ENCODE measurements at regions not wholly inside any gene's neighbourhood (a gene's known extent, or its start where the extent isn't known, plus 50 kb on each side); places are given as distances from the start of the nearest gene placed in this dataset.
"Not testable (repeated sequence)": the region's sequence is repeated elsewhere in the genome, so short reads cannot be mapped to it uniquely, and the experiment has no call there.

DNA sequence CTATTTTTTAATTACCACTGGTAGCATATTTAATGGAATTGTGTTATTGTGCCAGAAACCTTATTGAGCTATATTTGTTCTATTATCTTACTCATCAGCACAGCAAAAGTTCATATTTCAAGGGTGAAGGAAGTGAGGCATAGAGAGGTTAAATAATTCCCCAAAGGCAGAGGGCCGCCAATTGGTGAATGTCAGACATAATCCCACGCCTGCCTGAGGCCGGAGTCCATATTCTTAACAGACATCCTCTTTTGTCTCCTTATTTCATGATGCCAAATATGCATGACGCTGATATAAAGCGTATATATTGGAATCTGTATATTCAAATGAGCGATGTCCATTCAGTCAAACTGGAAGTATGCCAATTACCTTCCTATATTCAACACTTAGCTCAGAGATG is 505.0 kb upstream of the SLC35B3 start:
- DNase-seq = peak; percentile 15

DNA sequence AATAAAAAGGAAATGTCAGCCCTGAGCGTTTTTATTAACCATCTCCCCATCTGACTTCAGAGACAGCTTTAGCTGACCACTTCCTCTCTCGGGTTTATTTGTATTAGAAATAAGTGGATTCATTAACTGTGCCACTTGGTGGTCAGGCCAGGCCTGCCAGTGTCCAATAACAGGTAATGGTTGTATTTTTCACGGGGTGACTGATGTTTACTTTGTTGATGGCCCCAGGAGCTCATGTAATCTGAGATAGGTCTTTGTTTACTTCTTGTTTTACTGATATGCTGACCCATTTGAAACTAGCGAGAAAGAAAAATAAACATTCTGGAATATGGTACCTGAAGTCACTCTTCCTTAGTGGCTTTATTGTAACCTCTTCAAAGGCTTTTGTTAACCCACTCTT is 504.3 kb upstream of the SLC35B3 start:
- peak; percentile 83 for DNase-seq

DNA sequence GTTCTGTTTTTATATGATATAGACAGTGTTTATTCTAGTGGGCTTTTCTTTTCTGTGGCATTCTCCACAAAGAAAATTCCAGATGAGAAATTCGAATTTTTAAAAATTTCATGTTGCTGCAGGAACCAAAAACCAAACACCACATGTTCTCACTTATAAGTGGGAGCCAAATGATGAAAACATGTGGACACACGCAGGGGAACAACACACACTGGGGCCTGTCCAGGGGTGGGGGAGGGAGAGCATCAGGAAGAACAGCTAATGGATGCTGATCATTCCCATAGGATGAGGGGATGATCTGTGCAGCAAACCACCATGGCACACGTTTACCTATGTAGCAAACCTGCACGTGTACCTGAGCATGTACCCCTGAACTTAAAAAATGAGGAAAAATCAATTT is 499.0 kb upstream of the SLC35B3 start:
- DNase-seq = no peak

DNA sequence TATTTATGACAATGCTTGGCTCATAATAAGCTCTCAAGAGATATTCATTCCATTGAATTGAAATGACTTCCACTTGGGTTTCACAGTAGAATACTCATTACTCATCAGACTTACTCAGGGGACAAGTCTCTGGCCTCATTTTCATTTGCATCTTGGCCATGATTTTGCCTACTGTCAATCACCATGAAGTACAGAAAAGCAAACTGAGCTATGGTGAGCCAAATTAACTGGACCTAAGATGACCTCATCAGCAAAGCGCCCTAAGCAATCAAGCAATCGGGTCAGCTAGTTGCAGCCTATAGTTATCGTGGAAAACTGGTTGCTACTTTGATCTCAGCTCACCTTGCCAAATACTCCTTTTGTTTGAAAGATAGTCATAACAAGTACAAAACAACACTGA is 494.7 kb upstream of the SLC35B3 start:
- DNase-seq = no peak

DNA sequence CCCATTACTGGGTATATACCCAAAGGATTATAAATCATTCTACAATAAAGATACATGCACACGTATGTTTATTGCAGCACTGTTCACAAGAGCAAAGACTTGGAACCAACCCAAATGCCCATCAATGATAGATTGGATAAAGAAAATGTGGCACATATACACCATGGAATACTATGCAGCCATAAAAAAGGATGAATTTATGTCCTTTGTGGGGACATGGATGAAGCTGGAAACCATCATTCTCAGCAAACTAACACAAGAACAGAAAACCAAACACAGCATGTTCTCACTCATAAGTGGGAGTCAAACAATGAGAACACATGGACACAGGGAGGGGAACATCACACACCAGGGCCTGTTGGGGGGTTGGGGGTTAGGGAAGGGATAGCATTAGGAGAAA is 484.9 kb upstream of the SLC35B3 start:
- DNase-seq = not testable (repeated sequence)

DNA sequence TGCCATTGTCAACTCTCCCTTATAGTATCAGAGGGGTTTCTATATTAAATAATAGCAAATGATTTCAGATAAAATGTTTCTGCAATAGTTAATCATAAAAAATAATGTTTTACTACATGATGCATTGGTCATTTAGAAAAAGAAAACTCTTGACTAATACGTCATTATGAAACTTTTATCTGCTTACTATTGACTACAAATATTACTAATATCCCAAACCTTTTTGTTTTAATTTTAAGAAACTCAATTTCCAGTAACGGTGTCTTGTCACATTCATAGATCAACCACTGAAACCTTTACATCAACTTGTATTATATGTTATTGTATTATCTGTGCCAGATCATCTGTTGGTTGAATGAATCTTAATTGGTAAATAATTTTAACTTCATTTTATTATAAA is 482.9 kb upstream of the SLC35B3 start:
- no peak for DNase-seq

DNA sequence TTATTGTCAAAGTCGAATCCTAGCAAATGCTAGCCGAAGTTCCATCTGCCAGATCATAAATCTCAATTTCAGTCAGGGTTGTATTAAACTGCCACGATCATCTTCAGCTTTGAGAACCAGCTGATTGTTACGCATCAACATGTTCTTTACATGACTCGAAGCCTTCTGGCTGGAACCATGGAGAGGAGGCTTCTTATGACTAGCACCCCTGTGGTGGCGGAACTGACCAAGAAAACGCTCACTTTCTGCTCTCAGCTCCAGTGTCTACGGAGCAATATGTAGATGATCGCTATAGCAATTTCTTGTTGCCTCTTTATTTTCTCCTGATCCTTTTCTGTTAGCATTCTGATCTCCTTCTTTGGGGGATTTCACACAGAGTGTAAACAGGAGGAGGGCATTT is 479.4 kb upstream of the SLC35B3 start:
- no peak for DNase-seq

DNA sequence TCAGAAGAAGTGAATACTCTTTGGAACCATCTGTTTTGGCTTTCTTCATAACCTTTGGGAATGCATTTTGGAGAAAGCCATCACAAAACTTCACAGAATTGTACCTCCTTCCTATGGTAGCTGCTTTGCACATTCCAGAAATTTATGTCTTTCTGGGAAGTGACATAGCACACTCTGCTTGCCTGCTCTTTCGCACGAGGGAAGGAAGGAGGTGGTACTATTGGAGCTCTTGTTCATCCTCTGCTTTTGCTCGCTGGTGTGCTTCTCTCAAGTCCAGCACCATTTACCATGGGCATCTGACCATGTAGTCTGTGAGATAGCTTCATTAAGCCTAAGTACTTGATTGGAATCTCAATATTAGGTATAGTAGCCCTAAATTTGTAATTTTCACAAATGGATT is 473.3 kb upstream of the SLC35B3 start:
- DNase-seq = no peak

DNA sequence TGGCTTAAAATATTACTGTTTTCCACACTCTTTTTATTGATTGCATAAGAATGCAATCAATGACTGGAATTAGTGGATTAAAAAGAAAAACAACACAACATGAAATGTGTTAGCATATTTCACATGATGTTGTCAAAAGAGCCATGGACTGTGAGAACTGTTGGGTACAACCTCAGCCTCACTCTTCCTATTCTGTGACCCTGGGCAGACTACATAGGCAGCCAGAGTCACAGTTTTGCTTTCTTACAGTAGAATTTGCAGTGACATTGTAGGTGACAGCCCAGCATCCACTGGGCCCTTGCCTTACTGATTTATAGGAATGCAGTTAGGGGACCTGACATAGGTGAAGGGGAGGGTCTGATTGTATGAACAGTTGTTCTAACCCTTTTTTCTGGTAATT is 471.4 kb upstream of the SLC35B3 start:
- no peak for DNase-seq

DNA sequence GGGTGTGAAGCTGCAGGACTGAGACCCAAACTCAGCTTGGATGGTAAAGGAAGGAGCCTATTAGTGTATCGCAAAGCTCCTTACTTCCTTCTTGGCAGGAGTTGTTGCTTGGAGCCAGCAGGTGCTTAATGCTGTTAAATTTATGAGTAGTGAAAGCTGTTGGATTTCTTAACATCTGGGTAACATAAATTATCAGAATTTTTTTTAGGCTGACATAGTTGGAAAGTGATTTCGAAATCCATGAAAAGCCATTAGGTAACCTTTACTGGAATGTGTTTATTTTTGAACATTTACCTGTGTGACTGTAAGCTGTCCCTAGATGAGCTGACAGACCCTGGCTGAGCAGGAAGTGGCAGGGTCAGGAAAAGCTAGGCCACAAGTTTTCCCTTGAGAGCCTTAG is 470.4 kb upstream of the SLC35B3 start:
- DNase-seq = no peak

DNA sequence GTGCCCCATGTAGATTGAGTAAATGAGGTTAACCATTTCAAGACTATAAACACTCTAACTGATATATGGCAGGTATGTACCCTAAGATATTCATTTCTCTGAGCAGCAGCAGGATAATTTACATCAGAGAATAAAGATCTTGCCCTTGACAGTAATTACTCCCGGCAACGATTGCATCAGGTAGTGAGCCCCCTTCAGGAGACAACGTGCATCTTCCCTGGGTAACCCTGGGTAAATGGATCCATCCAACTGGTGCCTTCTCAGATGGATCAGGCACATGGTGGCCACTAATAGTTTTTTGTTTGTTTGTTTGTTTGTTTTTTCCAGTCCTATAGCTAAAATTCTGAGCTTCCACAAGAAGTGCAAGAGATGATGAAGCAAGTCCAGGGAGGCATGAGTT is 469.4 kb upstream of the SLC35B3 start:
- DNase-seq = no peak

DNA sequence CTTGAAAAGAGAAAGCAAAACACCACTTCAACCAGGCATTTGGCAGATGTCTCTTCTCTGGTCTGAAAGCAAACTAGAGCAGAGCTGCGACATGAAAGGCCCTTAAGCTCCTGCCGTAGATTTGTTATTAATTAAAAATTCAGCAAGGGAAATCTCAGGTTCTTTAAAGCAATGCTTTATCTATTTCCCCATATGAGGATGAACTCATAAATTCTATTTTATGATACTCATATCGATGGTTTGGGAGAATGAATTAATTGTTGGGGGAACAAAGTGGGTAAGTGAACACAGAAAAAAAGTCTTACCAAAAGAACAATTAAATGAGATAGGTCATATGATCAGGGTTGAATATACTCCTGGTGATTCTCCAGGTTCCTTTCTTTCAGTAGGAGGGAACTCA is 464.7 kb upstream of the SLC35B3 start:
- DNase-seq = no peak

DNA sequence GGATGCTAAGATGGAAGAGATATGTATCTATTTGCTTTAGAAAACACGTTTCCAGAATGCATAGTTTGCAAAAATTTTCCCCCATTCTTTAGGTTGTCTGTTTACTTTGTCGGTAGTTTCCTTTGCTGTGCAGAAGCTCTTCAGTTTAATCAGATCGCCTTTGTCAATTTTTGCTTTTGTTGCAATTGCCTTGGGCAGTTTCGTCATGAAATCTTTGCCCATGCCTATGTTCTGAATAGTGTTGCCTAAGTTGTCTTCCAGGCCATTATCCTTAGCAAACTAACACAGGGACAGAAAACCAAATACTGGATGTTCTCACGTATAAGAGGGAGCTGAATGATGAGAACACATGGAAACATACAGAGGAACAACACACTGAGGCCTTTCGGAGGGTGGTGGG is 454.2 kb upstream of the SLC35B3 start:
- no peak for DNase-seq

DNA sequence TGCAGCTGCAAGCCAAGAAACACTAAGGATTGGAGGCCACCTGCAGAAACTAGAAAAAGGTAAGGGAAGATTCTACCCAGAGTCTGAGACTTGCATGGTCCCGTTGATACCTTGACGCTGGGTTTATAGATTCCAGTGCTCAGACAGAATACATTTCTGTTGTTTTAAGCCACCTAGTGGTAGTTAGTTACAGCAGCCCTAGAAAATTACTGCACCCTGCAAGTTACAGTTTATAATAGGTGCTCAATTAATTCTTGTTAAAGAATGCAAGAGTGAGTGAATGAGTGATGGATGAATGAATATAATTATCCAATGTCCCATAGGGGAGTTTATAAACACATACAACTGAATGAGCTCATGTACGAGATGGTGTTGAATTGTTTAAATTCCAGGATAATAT is 453.1 kb upstream of the SLC35B3 start:
- no peak for DNase-seq

DNA sequence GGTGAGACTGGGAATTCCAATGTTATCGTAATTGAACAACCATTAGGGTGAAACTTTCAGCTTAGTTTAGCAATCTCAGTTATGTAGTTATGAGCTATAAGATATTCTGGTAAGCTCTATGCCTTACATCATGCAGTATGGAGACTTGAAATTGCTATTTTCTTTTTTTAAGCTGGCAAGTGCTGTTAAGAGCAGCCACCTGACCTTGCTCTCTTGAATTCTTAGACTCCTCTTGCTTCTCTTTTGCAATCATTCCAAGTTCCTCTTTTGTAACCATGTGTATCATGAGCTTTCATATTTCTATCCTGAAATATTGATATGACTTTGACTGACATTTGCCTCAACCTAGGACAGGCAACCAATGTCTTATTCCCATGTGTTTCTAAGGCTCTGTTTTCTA is 446.3 kb upstream of the SLC35B3 start:
- no peak for DNase-seq

DNA sequence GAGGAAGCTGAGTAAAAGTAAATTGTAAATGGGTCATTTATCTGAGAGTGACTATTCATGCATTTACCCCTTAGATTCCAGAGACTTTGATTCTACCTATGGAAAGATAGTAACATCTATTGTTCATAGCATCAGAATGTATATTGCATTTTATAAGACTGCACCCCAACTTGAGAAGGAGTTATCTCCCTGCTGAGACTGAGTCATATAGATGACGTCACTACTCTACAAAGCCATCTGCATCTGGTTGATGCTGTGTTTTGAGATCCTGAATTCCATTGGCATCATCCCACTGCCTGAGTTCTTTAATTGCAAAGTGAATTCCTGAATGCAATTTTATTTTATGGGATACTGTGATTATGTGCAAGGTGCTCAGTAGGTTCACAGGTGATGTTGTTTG is 444.0 kb upstream of the SLC35B3 start:
- DNase-seq = no peak

DNA sequence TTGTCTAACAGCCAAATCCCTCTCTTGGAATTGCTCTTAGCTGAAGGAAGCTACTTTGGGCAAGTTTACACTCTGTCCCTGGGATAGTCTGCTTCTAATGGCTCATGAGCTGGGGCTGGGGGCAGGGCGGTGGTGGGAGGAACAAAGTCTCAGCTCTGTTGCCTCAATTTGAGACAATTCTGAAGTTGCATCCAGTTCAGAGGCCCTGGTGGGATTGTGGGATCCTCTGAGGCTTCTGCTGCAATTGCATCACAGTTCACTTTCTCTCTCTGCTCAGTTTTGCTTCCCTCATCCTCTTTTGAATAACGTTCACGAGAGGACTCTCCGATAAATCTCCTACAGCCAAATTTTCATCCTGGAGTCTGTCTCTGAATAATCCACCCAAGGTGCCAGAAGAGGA is 440.6 kb upstream of the SLC35B3 start:
- no peak for DNase-seq

DNA sequence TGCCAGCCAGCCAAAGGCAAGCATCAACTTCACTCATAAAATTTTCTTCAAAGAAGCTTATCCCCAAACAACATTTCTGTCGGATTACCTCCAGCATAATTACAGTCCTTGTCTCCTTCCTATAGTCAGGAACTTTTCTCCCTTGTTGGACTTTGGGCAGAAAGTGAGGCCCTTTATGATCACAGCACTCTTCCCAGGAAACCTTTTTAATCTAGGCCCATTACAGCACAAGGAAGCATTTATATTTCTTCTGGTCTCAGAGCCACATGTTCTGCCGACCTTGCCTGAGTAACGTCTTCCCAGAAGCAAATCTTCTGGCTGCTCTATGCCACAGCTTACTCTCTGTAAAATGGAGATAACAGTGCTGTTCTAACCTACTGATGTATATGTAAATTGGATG is 437.2 kb upstream of the SLC35B3 start:
- no peak for DNase-seq

DNA sequence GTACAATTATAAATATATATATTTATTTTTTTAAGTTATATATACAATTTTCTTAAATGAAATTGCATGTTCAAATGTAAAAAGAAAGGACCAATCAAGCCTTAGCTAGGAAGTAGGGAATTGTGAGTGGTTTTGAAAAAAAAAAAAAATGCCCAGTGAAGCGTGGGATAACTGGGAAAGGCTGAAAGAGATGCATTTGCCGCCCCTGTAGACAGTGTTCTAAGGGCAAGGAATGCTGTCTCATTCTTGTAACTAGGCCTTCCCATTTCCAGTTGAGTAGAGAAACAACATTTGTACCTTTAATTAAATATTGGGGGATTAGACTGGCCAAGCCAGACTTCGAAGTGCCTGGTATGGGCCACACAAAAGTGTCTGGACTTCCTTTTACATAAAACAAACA is 430.1 kb upstream of the SLC35B3 start:
- DNase-seq = no peak

DNA sequence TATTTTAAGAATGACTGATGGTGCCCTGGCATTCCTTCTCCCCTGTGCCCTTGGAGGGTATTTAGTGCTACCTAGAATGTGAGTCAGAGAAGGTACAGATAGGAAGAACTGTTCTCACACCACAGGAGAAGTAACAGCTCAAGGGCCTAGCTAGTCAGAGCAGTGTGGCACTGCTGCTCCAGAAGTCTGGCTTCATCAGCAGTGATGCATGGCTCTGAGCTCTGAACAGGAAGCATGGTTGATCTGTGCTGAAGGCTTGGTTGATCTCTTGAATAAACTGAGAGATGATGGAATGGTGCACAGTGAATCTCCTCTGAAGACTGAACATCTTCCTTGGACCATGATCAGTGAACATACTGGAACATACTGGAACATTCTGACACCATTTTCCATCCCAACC is 425.3 kb upstream of the SLC35B3 start:
- DNase-seq = no peak

DNA sequence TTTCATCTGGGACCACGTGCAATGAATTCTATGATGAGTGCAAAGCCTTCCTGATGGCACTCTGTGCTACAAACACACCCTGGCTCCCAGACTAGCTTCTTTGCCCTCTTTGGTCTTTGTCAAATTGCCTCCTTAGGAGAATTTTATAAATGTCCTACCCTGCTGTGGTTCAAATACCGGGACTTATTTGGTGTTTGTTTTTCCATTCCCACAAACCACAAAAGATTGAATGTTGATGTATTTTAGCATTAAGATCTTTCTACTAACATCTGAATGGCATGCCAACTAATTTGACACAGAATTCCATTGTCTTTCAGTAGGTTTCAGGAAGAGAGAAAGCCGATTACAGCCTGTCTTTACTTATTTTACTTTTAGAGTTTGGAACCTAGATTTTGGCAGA is 424.2 kb upstream of the SLC35B3 start:
- DNase-seq = no peak

DNA sequence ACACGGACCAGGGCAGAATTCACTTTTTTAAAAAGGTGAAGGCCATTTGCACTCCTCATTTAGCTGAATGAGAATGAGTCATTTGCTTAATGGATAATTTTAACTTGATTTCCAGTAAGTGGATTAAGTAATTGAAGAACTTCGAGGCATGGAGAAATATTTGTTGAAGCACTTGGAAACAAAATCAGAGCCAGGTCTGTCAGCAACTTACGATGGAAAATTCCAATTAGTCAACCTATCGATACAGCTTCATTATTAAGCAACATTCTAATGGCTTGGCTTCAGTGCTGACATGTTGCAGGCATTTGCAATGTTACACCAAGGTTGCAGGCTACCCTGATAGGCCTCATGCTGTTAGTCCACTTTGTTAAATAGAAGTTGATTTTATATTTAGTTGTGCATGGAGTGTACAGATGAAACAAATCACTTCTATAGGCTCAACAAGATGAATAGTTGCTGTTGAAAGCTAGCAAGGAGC is 423.5 kb upstream of the SLC35B3 start:
- no peak for DNase-seq

DNA sequence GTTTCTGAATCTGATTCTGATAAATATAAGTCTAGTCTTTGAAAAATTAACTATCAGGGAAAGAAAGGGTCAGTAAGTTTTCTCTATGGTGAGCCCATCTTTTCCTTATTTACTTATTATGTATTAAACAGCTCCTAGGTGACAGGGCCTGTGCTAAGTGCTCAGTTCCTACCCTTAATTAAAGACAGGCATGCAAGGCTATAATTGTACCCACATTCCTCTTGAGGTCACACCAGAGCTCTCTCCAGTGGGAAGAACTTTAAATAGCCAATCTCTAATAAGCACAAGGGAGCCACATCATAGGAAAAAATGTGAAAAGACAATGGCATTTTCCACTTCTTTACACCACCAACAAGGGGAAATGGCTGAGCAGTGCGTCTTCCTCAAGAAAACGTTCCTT is 421.8 kb upstream of the SLC35B3 start:
- DNase-seq = no peak

DNA sequence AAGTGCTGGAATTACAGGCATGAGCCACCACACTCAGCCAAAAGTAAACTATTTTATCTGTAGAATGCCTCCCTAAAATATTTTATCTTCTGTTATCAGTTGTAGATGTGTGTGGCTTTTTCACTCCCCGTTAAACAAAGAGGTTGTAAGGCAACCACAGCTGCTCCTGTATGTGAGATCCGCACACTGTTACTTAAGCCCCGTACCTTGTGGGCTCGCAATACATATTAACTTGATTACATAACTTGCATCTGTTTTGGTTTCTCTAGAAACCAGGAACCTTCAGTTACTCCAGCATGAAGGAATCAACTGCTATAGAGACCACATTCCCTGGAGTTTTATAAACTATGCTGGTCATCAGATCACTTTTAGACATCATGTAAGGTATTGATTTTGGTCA is 420.1 kb upstream of the SLC35B3 start:
- no peak for DNase-seq

DNA sequence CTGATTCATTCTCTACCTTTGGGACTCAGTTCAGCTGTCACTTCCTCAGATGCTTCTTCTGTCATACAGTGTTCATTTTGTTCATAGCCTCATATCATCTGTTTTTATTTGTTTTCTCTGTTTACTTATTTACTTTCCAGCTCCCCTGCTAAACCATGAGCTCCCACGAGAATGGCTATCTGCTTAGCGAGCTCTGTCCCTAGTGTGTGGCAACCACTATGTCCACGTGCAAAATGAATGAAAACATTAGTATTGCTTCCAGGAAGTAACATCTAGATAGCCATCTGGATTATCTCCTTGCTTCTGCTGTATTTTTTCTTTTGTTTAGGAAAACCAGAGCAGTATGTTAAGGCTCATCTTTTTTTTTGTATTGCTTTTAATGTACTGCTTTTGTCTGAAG is 417.0 kb upstream of the SLC35B3 start:
- DNase-seq = no peak

DNA sequence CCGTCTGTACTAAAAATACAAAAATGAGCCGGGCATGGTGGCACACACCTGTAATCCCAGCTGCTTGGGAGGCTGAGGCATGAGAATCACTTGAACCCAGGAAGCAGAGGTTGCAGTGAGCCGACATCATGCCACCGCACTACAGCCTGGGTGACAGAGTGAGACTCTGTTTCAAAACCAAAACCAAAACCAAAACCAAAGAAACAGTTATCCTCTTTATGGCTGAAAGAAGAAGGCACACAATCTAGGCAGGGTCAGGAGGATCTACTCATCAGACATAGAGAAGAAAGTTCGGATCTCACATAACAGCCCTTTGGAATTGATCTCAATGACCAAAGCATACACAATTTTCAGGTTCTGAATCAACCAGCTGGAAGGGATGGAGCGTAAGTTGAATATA is 411.3 kb upstream of the SLC35B3 start:
- DNase-seq = not testable (repeated sequence)

Data from NCI-H774 (cell line).